GM19351 (cell line): ENCODE measurements at regions not wholly inside any gene's neighbourhood (a gene's known extent, or its start where the extent isn't known, plus 50 kb on each side); places are given as distances from the start of the nearest gene placed in this dataset.

Experiments used
- ATAC-seq: cut with Tn5 transposase; IDR thresholded peaks from one replicate; pipeline ENCODE4 v1.9.1; 2021; ENCODE audit warnings: mild to moderate bottlenecking, moderate library complexity; ENCODE audit not compliant: unreplicated experiment

DNA sequence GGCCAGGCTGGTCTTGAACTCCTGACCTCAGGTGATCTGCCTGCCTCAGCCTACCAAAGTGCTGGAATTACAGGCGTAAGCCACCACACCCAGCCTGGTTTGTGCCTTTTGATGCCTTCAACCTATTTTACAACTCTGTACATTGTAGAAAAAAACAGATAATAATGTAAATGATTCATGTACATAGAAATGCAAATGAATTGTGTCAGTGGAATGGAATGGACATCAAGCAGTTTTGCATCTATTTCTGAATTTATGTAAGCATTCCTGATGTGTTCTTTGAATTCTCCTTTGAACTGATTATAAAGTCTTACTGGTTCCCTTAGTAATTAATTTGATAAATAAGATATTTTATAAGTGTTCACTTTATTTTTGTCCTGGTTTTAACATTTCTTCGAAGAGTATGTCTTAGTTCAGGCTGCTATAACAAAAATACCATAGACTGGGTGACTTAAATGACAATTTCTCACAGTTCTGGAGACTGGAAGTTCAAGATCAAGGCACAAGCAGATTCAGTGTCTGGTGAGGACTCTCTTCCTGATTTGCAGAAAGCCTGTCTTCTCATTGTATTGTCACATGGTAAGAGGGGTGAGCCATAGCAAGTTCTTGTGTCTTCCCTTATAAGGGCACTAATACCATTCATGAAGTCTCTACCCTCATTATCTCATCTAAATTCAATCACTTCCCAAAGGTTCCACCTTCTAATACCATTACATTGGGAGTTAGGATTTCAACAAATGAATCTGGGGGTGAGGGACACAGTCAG is 162.2 kb upstream of the S100G start:
- ATAC-seq = no peak

DNA sequence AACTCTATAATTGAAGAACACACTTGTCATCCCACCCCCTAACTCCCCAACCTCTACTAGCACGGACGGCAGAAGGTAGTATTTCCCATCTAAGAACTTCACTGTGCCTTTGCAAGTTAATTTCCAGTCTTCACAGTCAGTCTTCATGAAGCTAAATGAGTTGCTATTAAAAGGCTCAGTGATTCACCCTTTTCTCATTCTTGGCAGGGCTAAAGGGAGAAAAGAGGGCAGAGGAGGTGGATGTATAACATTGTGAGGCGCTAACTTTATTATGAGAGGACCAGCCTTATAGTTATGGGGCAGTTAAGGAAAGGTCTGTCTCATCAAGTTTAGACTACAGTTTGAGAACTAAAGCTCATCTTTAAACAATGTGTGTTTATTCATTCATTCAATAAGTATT is 161.0 kb upstream of the S100G start:
- no peak for ATAC-seq

DNA sequence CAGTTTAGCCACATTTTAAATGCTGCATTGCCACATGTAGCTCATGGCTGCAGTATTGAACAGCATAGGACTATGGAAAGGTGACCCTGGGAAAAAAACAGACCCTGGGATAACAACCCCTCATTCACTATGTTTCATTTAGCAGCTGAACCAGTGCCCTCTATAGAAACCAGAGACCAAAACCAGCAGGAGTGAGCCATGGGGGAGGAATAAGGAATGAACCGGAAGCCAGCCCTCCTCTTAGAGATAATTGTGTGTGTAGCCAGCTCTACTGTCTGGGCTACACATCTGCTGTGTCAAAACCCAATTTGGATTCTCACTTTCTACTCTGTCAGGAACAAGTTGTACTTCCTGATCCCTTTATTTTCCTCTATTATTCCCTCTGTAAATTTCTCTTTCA is 158.5 kb upstream of the S100G start:
- ATAC-seq = no peak

GRCh38 chrX:16496175-16496574 is 153.8 kb upstream of the S100G start:
- no peak for ATAC-seq

GRCh38 chrX:16511796-16512776 is 137.9 kb upstream of the S100G start:
- no peak for ATAC-seq

DNA sequence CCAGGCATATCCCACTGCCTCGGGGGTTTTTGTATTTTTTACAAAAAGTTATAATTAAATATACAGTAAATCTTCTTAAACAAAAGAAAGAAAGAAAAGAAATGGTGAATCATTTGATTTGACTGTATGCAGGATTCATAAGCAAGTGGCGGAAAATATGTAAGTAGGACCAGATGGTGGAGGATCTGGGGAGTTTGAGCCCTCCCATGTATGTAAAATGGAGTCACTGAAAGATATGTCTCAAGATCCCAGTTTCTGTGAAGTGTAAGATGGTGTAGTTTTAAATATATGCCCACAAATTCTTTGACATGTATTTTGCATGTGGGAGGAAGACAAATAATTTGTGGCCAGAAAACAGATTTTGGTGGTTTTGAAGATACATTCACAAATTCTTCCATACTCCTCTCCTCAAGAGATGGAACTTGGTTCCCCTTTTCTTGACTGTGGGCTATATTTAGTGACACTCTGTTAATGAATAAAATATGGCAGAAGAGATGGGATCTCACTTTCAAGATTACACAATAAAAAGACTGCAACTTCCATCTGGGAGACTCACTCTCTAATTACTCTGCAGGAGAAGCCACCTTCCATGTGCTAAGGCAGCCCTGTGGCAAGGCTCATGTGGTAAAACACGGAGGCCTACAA is 133.6 kb upstream of the S100G start:
- ATAC-seq = no peak

GRCh38 chrX:16517039-16517605 is 132.8 kb upstream of the S100G start:
- no peak for ATAC-seq

DNA sequence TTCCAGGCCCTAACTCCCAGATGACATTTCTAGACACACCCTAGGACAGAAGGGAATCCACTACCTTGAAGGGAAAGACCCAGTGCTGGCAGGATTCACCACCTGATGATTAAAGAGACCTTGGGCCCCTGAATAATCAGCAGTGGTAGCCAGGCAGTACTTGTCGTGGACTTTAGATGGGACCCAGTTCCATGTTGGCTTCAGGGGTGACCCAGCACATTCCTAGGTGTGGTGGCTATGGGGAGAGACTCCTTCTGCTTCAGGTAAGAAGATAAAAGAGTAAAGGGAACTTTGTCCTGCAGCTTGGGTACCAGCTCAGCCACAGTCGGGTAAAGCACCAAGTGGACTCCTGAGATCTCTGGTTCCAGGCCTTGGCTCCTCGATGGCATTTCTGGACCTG is 131.8 kb upstream of the S100G start:
- no peak for ATAC-seq

GRCh38 chrX:16524316-16524715 is 125.6 kb upstream of the S100G start:
- ATAC-seq = no peak

DNA sequence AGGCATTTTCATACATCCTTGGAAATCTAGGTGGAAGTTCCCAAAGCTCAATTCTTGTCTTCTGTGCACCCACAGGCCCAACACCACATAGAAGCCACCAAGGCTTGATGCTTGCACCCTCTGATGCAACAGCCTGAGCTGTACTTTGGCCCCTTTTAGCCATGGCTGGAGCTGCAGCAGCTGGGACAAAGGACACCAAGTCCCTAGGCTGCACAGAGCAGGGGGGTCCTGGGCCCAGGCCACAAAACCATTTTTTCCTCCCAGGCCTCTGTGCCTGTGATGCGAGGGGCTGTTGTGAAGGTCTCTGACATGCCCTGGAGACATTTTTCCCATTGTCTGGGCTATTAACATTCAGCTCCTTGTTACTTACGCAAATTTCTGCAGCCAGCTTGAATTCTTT is 124.0 kb upstream of the S100G start:
- no peak for ATAC-seq

DNA sequence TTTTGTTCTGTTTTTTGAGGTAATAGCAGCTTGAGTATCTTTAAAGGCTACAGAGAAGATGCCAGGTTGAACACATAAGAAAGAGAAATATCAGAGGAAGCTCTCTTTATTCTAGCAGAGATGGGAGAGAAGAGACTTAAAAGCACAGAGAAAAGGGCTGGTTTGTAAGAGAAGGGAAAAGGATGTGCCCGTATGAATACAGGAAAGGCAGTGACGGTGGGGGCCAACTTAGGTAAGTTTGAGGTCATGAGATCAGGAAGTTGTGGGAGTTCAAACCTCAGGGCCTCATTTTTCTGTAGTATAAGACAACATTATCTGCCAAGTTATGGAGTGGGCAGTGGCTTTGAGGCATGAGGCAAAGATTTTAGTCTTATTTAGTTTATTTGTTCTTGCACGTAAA is 121.3 kb upstream of the S100G start:
- no peak for ATAC-seq
